Neural cell (in vitro differentiated cells): ENCODE measurements at regions not wholly inside any gene's neighbourhood (a gene's known extent, or its start where the extent isn't known, plus 50 kb on each side); places are given as distances from the start of the nearest gene placed in this dataset.

Experiments used
- H2AFZ ChIP-seq: fragments of 200-600, 300-800 bp; sonication (generic), shearing (Covaris generic); 2 replicates; pipeline ENCODE4 v1.6.0; 2014; ENCODE audit warnings: low read depth, mild to moderate bottlenecking, antibody characterized with exemption, low read length, moderate library complexity
- H3F3A ChIP-seq: fragments of 200-600 bp; shearing (Covaris generic); 2 replicates; pipeline ENCODE4 v1.6.1; 2016; ENCODE audit warnings: mild to moderate bottlenecking, moderate library complexity, mixed read lengths, antibody characterized with exemption, low read length; ENCODE audit not compliant: insufficient read depth, poor library complexity, severe bottlenecking
- H3K27ac ChIP-seq: fragments of 200-600, 300-800 bp; sonication (generic), shearing (Covaris generic); 2 replicates; pipeline ENCODE4 v1.5.1; 2014; ENCODE audit warnings: mild to moderate bottlenecking, low read length, moderate library complexity
- H3K27me3 ChIP-seq: fragments of 300-800, 200-600 bp; sonication (generic), shearing (Covaris generic); 2 replicates; pipeline ENCODE4 v1.6.0; 2014; ENCODE audit warnings: mild to moderate bottlenecking, low read depth, low read length, moderate library complexity; ENCODE audit not compliant: insufficient read depth
- H3K36me3 ChIP-seq: fragments of 300-800, 200-600 bp; sonication (generic), shearing (Covaris generic); 2 replicates; pipeline ENCODE4 v1.5.1; 2014; ENCODE audit warnings: mild to moderate bottlenecking, antibody characterized with exemption, low read length, moderate library complexity; ENCODE audit not compliant: insufficient read depth
- H3K4me2 ChIP-seq: fragments of 300-800, 200-600 bp; sonication (generic), shearing (Covaris generic); 2 replicates; pipeline ENCODE4 v1.6.0; 2014; ENCODE audit warnings: mild to moderate bottlenecking, low read length
- H3K4me3 ChIP-seq: fragments of 300-800, 200-600 bp; sonication (generic), shearing (Covaris generic); 2 replicates; pipeline ENCODE4 v1.5.1; 2014; ENCODE audit warnings: mild to moderate bottlenecking, low read length, moderate library complexity
- H3K79me2 ChIP-seq: fragments of 200-600 bp; shearing (Covaris generic); replicated peaks from 2 replicates; pipeline ENCODE4 v1.6.0; 2014; ENCODE audit warnings: mild to moderate bottlenecking, low read length, moderate library complexity; ENCODE audit not compliant: insufficient read depth
- H3K9ac ChIP-seq: fragments of 300-800, 200-600 bp; sonication (generic), shearing (Covaris generic); 2 replicates; pipeline ENCODE4 v1.6.1; 2016; ENCODE audit warnings: mild to moderate bottlenecking, low read length, mixed read lengths
- H3K9me2 ChIP-seq: fragments of 200-600 bp; shearing (Covaris generic); 2 replicates; pipeline ENCODE4 v1.6.1; 2016; ENCODE audit warnings: mild to moderate bottlenecking, low read length, mixed read lengths; ENCODE audit not compliant: insufficient read depth
- H3K9me3 ChIP-seq: fragments of 200-600, 300-800 bp; sonication (generic), shearing (Covaris generic); 2 replicates; pipeline ENCODE4 v1.6.1; 2016; ENCODE audit warnings: mild to moderate bottlenecking, mixed run types, low read length, moderate library complexity, mixed read lengths
- H4K20me1 ChIP-seq: fragments of 200-600 bp; shearing (Covaris generic); 2 replicates; pipeline ENCODE4 v1.6.1; 2016; ENCODE audit warnings: mild to moderate bottlenecking, mixed run types; ENCODE audit not compliant: insufficient read depth
- CTCF ChIP-seq: fragments of 450-650 bp; IDR thresholded peaks from 2 replicates; pipeline ENCODE4 v1.5.1; 2014; ENCODE audit warnings: antibody characterized with exemption, mild to moderate bottlenecking, moderate library complexity; ENCODE audit not compliant: poor library complexity, severe bottlenecking
- EP300 ChIP-seq: fragments of 450-650 bp; conservative IDR thresholded peaks from 2 replicates; pipeline ENCODE4 v1.6.1; 2014; ENCODE audit warnings: antibody characterized with exemption, mild to moderate bottlenecking, moderate library complexity; ENCODE audit not compliant: poor library complexity, severe bottlenecking
- EZH2 ChIP-seq: fragments of 200-600, 300-800 bp; shearing (Covaris generic), sonication (generic); IDR thresholded peaks from 2 replicates; pipeline ENCODE4 v1.6.1; 2014; ENCODE audit warnings: antibody characterized with exemption, low read length, borderline replicate concordance, mild to moderate bottlenecking; ENCODE audit not compliant: insufficient read depth, poor library complexity, severe bottlenecking
- MXI1 ChIP-seq: fragments of 450-650 bp; conservative IDR thresholded peaks from 2 replicates; pipeline ENCODE4 v1.6.1; 2014; ENCODE audit warnings: antibody characterized with exemption, mild to moderate bottlenecking; ENCODE audit not compliant: poor library complexity, severe bottlenecking
- POLR2AphosphoS5 ChIP-seq: IDR thresholded peaks from 2 replicates; pipeline ENCODE4 v1.6.1; 2012
- RAD21 ChIP-seq: fragments of 450-650 bp; conservative IDR thresholded peaks from 2 replicates; pipeline ENCODE4 v1.6.1; 2014; ENCODE audit warnings: antibody characterized with exemption, mild to moderate bottlenecking, moderate library complexity
- REST ChIP-seq: IDR thresholded peaks from 2 replicates; pipeline ENCODE4 v1.6.1; 2012; ENCODE audit warnings: borderline replicate concordance
- SMC3 ChIP-seq: fragments of 450-650 bp; conservative IDR thresholded peaks from 2 replicates; pipeline ENCODE4 v1.6.1; 2014; ENCODE audit warnings: antibody characterized with exemption, mild to moderate bottlenecking, moderate library complexity; ENCODE audit not compliant: poor library complexity
- TAF1 ChIP-seq: IDR thresholded peaks from 2 replicates; pipeline ENCODE4 v1.6.1; 2012; ENCODE audit warnings: low read depth

GRCh38 chr3:40593351-40593750 is 68.6 kb downstream of the ZNF621 start:
- H3K9ac ChIP-seq: no peak overlapping the region
- H3K79me2 ChIP-seq: no peaks in the 10 kb centered on the region
- no peaks in the 10 kb centered on the region for H3K9me3 ChIP-seq
- no peaks in the 10 kb centered on the region for H4K20me1 ChIP-seq
- no peak for TF ChIP-seq CTCF
- no peak for TF ChIP-seq MXI1
- no peak for TF ChIP-seq TAF1
- no peak for TF ChIP-seq SMC3
- TF ChIP-seq POLR2AphosphoS5: no peak
- TF ChIP-seq RAD21: no peak
- no peak for TF ChIP-seq EZH2
- H2AFZ ChIP-seq: no peak overlapping the region
- H3K36me3 ChIP-seq: no peaks in the 10 kb centered on the region
- no peak overlapping the region for H3K27ac ChIP-seq
- no peaks in the 10 kb centered on the region for H3F3A ChIP-seq
- H3K9me2 ChIP-seq: no peaks in the 10 kb centered on the region
- H3K4me2 ChIP-seq: no peak overlapping the region
- H3K27me3 ChIP-seq: no peaks in the 10 kb centered on the region
- H3K4me3 ChIP-seq: no peak overlapping the region

- TF ChIP-seq EP300 (no peak), POLR2AphosphoS5 (no peak), REST (no peak), RAD21 (no peak), CTCF (no peak), EZH2 (no peak), TAF1 (no peak), MXI1 (no peak), SMC3 (no peak)
- no peaks in the 10 kb centered on the region for H3K79me2 ChIP-seq
These were observed 72.7 kb downstream of the ZNF621 start for GRCh38 chr3:40597441-40597840.

More at GRCh38 chr3:40597441-40597840, 72.7 kb downstream of the ZNF621 start:
- Histone ChIP-seq H3K27ac (no peak overlapping the region), H3K4me2 (no peak overlapping the region), H3K4me3 (no peak overlapping the region), H3K27me3 (no peaks in the 10 kb centered on the region), H3F3A (no peaks in the 10 kb centered on the region), H3K9ac (no peak overlapping the region), H4K20me1 (no peaks in the 10 kb centered on the region), H2AFZ (no peak overlapping the region), H3K9me3 (no peaks in the 10 kb centered on the region), H3K9me2 (no peaks in the 10 kb centered on the region), H3K36me3 (no peaks in the 10 kb centered on the region)
